MCF 10A (cell line): ENCODE measurements at regions not wholly inside any gene's neighbourhood (a gene's known extent, or its start where the extent isn't known, plus 50 kb on each side); places are given as distances from the start of the nearest gene placed in this dataset.

Experiments used
- BruUV-seq: library from RNA; stranded (reverse); fragments of 400-500 nt; replicated peaks from 2 replicates; lab custom pipeline; 2021; lab: Mats Ljungman, UMichigan
- CTCF ChIA-PET: fragments of 300-600 bp; sonication (Branson Sonifier 250); formaldehyde crosslinking; extraction: SDS; loops from one replicate; lab custom pipeline; 2021; ENCODE audit warnings: antibody characterized with exemption, inconsistent platforms; lab: Yijun Ruan, JAX
- POLR2A ChIA-PET: fragments of 300-600, 350-650 bp; sonication (Branson Sonifier 250); formaldehyde crosslinking; extraction: SDS; loops from one replicate; lab custom pipeline; 2020; ENCODE audit warnings: antibody characterized with exemption, inconsistent platforms; lab: Yijun Ruan, JAX
- DNase-seq: peaks from one replicate; pipeline ENCODE4 v3.0.0-alpha.2; 2018; ENCODE audit not compliant: unreplicated experiment
- H3K27ac Mint-ChIP-seq: one replicate; pipeline ENCODE4 v1.8.0; 2022; ENCODE audit warnings: mild to moderate bottlenecking, low read depth, mixed read lengths; ENCODE audit not compliant: unreplicated experiment
- H3K27me3 Mint-ChIP-seq: one replicate; pipeline ENCODE4 v1.8.0; 2022; ENCODE audit warnings: mixed read lengths; ENCODE audit not compliant: insufficient read depth, unreplicated experiment
- H3K36me3 Mint-ChIP-seq: one replicate; pipeline ENCODE4 v1.8.0; 2022; ENCODE audit warnings: mild to moderate bottlenecking, moderate library complexity, mixed read lengths; ENCODE audit not compliant: insufficient read depth, unreplicated experiment
- H3K4me1 Mint-ChIP-seq: one replicate; pipeline ENCODE4 v1.8.0; 2022; ENCODE audit warnings: mixed read lengths; ENCODE audit not compliant: insufficient read depth, unreplicated experiment
- H3K4me3 Mint-ChIP-seq: one replicate; pipeline ENCODE4 v1.8.0; 2022; ENCODE audit warnings: mild to moderate bottlenecking, moderate library complexity, mixed read lengths; ENCODE audit not compliant: unreplicated experiment
- H3K9me3 Mint-ChIP-seq: one replicate; pipeline ENCODE4 v1.8.0; 2022; ENCODE audit warnings: mixed read lengths; ENCODE audit not compliant: unreplicated experiment
- CTCF ChIP-seq: fragments of 200-600 bp; IDR thresholded peaks from one replicate; pipeline ENCODE4 v1.8.0; 2022; ENCODE audit warnings: antibody characterized with exemption, mild to moderate bottlenecking; ENCODE audit not compliant: unreplicated experiment
- intact Hi-C: fragments of 100-400 bp; cut with micrococcal nuclease; formaldehyde crosslinking; loops from 2 replicates; pipeline ENCODE4 v1.14.1; 2022

- DNase-seq, result no peak
- ChIA-PET CTCF (no interaction called here), POLR2A (no interaction called here)
- Mint-ChIP-seq H3K36me3 (no peaks in the 10 kb centered on the region), H3K4me3 (no peak overlapping the region), H3K9me3 (peaks cover 13% of the 10 kb centered on the region), H3K4me1 (no peaks in the 10 kb centered on the region), H3K27ac (no peak overlapping the region), H3K27me3 (no peaks in the 10 kb centered on the region)
- no peak for TF ChIP-seq CTCF
- no TSS peak for BruUV-seq
- intact Hi-C loops, result no loop called here
These were observed 220.8 kb downstream of the NRIP1 start for GRCh38 chr21:14844001-14844400.

- Mint-ChIP-seq H3K4me1 (no peaks in the 10 kb centered on the region), H3K27ac (no peak overlapping the region), H3K4me3 (no peak overlapping the region), H3K27me3 (no peaks in the 10 kb centered on the region), H3K9me3 (peaks cover 13% of the 10 kb centered on the region), H3K36me3 (no peaks in the 10 kb centered on the region)
- POLR2A ChIA-PET, result no interaction called here
- no peak for DNase-seq
- CTCF ChIA-PET, result no interaction called here
- intact Hi-C loops, result no loop called here
- no peak for TF ChIP-seq CTCF
- no TSS peak for BruUV-seq
These were observed 222.2 kb downstream of the NRIP1 start for GRCh38 chr21:14842601-14843000.

DNA sequence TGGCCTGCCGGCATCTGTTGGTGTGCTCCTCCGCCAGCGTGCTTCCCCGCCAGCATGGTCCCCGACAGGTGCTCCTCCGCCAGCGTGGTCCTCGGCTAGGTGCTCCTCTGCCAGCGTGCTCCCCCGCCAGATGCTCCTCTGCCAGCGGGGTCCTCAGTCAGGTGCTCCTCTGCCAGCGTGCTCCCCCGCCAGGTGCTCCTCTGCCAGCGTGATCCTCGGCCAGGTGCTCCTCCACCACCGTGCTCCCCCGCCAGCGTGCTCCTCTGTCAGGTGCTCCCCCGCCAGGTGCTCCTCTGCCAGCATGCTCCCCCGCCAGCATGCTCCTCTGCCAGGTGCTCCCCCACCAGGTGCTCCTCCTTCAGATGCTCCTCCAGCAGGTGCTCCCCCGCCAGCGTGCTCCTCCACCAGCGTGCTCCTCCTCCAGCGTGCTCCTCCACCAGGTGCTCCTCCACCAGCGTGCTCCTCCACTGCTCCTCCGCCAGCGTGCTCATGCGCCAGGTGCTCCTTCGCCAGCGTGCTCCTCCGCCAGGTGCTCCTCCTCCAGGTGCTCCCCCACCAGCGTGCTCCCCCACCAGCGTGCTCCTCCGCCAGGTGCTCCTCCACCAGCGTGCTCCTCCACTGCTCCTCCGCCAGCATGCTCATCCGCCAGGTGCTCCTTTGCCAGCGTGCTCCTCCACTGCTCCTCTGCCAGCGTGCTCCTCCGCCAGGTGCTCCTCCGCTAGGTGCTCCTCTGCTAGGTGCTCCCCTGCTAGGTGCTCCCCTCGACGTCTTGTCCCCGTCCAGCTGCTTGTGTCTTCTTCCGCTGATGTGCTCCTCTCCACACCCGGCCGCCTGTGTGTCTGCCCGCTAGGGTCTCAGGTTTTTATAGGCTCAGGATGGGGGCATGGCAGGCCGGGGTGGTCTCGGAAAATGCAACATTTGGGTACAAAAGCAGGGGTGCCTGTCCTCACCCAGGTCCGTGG is 223.0 kb downstream of the NRIP1 start:
- CTCF ChIA-PET, result interaction anchor here (1.5 kb wide), 1 partner anchor 22 kb away, joined by 5 read pairs; no protein-coding TSS in a partner anchor
- no peak for DNase-seq
- H3K4me3 Mint-ChIP-seq, result no peak overlapping the region
- no peaks in the 10 kb centered on the region for H3K36me3 Mint-ChIP-seq
- peaks cover 13% of the 10 kb centered on the region for H3K9me3 Mint-ChIP-seq
- intact Hi-C loops, result no loop called here
- no peak overlapping the region for H3K27ac Mint-ChIP-seq
- H3K27me3 Mint-ChIP-seq, result no peaks in the 10 kb centered on the region
- POLR2A ChIA-PET, result no interaction called here
- TF ChIP-seq CTCF, result no peak
- H3K4me1 Mint-ChIP-seq, result no peaks in the 10 kb centered on the region
- BruUV-seq, result no TSS peak

- peaks cover 8% of the 10 kb centered on the region for H3K9me3 Mint-ChIP-seq
- no peaks in the 10 kb centered on the region for H3K4me1 Mint-ChIP-seq
- ChIA-PET POLR2A (no interaction called here), CTCF (interaction anchor here (0.6 kb wide), 1 partner anchor 59 kb away, joined by 4 read pairs; no protein-coding TSS in a partner anchor)
- TF ChIP-seq CTCF, result no peak
- H3K27me3 Mint-ChIP-seq, result no peaks in the 10 kb centered on the region
- H3K36me3 Mint-ChIP-seq, result no peaks in the 10 kb centered on the region
- no peak for DNase-seq
- intact Hi-C loops, result no loop called here
- BruUV-seq, result no TSS peak
- no peak overlapping the region for H3K4me3 Mint-ChIP-seq
- H3K27ac Mint-ChIP-seq, result no peak overlapping the region
These were observed 226.4 kb downstream of the NRIP1 start for GRCh38 chr21:14838400-14838799.
